ENCODE measurements at regions not wholly inside any gene's neighbourhood (a gene's known extent, or its start where the extent isn't known, plus 50 kb on each side); places are given as distances from the start of the nearest gene placed in this dataset.

GRCh38 chr15:47466357-47466756 is 250.9 kb upstream of the SEMA6D start:
- no peak for DNase-seq (ENCODE audit: low read depth)

- no peak for DNase-seq (ENCODE audit: low read depth)
Measured at GRCh38 chr15:47470983-47471382, 246.3 kb upstream of the SEMA6D start.

GRCh38 chr15:47473106-47473725 is 244.1 kb upstream of the SEMA6D start:
- no peak for DNase-seq (ENCODE audit: low read depth)

- no peak for DNase-seq (ENCODE audit: low read depth)
Measured at GRCh38 chr15:47473832-47474231, 243.5 kb upstream of the SEMA6D start.

GRCh38 chr15:47475336-47475735 is 242.0 kb upstream of the SEMA6D start:
- DNase-seq (ENCODE audit: low read depth): no peak

- DNase-seq (ENCODE audit: low read depth): no peak
Measured at GRCh38 chr15:47477341-47477740, 240.0 kb upstream of the SEMA6D start.

- DNase-seq (ENCODE audit: low read depth): no peak
Measured at GRCh38 chr15:47484059-47484458, 233.2 kb upstream of the SEMA6D start.

- no peak for DNase-seq (ENCODE audit: low read depth)
Measured at GRCh38 chr15:47484997-47485396, 232.3 kb upstream of the SEMA6D start.

GRCh38 chr15:47485419-47485818 is 231.9 kb upstream of the SEMA6D start:
- DNase-seq (ENCODE audit: low read depth): no peak

- DNase-seq (ENCODE audit: low read depth): no peak
Measured at GRCh38 chr15:47486040-47486439, 231.3 kb upstream of the SEMA6D start.

GRCh38 chr15:47492195-47492594 is 225.1 kb upstream of the SEMA6D start:
- no peak for DNase-seq (ENCODE audit: low read depth)

- DNase-seq (ENCODE audit: low read depth): no peak
Measured at GRCh38 chr15:47493357-47494247, 223.7 kb upstream of the SEMA6D start.

GRCh38 chr15:47496343-47497185 is 220.7 kb upstream of the SEMA6D start:
- DNase-seq (ENCODE audit: low read depth): no peak

- DNase-seq (ENCODE audit: low read depth): no peak
Measured at GRCh38 chr15:47500842-47501241, 216.5 kb upstream of the SEMA6D start.

GRCh38 chr15:47502041-47502440 is 215.3 kb upstream of the SEMA6D start:
- DNase-seq (ENCODE audit: low read depth): no peak

GRCh38 chr15:47503876-47504275 is 213.4 kb upstream of the SEMA6D start:
- no peak for DNase-seq (ENCODE audit: low read depth)

GRCh38 chr15:47504624-47505256 is 212.6 kb upstream of the SEMA6D start:
- DNase-seq (ENCODE audit: low read depth): no peak

GRCh38 chr15:47505712-47506328 is 211.5 kb upstream of the SEMA6D start:
- DNase-seq (ENCODE audit: low read depth): no peak

- no peak for DNase-seq (ENCODE audit: low read depth)
Measured at GRCh38 chr15:47506329-47507100, 210.8 kb upstream of the SEMA6D start.

GRCh38 chr15:47507221-47507985 is 209.9 kb upstream of the SEMA6D start:
- no peak for DNase-seq (ENCODE audit: low read depth)
